Fibroblast of pulmonary artery (primary cell): ENCODE measurements at regions not wholly inside any gene's neighbourhood (a gene's known extent, or its start where the extent isn't known, plus 50 kb on each side); places are given as distances from the start of the nearest gene placed in this dataset.
"Not testable (repeated sequence)": the region's sequence is repeated elsewhere in the genome, so short reads cannot be mapped to it uniquely, and the experiment has no call there.

ENCODE experiments used
- DNase-seq: peaks from one replicate; pipeline ENCODE4 v3.0.0-alpha.2; 2010; ENCODE audit warnings: low read depth
- H3K4me3 ChIP-seq: replicated peaks from 2 replicates; pipeline ENCODE4 v1.5.1; 2011; ENCODE audit warnings: low read depth, mild to moderate bottlenecking, control low read depth, low read length, moderate library complexity
- CTCF ChIP-seq: IDR thresholded peaks from 2 replicates; pipeline ENCODE4 v1.5.1; 2011; ENCODE audit warnings: mild to moderate bottlenecking, control low read depth, low read length, inconsistent platforms; ENCODE audit errors: missing control alignments

- H3K4me3 ChIP-seq, result no peak overlapping the region
- no peak for TF ChIP-seq CTCF
- no peak for DNase-seq
Measured at GRCh38 chr6:79372757-79373156, 138.3 kb upstream of the HMGN3 start.

- no peak overlapping the region for H3K4me3 ChIP-seq
- no peak for TF ChIP-seq CTCF
Measured at GRCh38 chr6:79369026-79369425, 134.5 kb upstream of the HMGN3 start.

GRCh38 chr6:79363441-79363840, 129.0 kb upstream of the HMGN3 start:
- not testable (repeated sequence) for H3K4me3 ChIP-seq, DNase-seq

More at GRCh38 chr6:79369026-79369425, 134.5 kb upstream of the HMGN3 start:
- DNase-seq, result no peak

- not testable (repeated sequence) for H3K4me3 ChIP-seq, DNase-seq
Measured at GRCh38 chr6:79361074-79361473, 126.6 kb upstream of the HMGN3 start.

- no peak for TF ChIP-seq CTCF
- no peak overlapping the region for H3K4me3 ChIP-seq
- no peak for DNase-seq
Measured at GRCh38 chr6:79353226-79353625, 118.7 kb upstream of the HMGN3 start.

- no peak overlapping the region for H3K4me3 ChIP-seq
- TF ChIP-seq CTCF, result no peak
- DNase-seq, result no peak
Measured at GRCh38 chr6:79338493-79338892, 104.0 kb upstream of the HMGN3 start.

GRCh38 chr6:79335133-79335674, 100.7 kb upstream of the HMGN3 start:
- TF ChIP-seq CTCF, result no peak
- H3K4me3 ChIP-seq, result no peak overlapping the region
- peak; percentile 11 for DNase-seq

GRCh38 chr6:79334674-79335073, 100.2 kb upstream of the HMGN3 start:
- TF ChIP-seq CTCF, result no peak
- no peak overlapping the region for H3K4me3 ChIP-seq
- DNase-seq, result no peak
